ENCODE measurements at regions not wholly inside any gene's neighbourhood (a gene's known extent, or its start where the extent isn't known, plus 50 kb on each side); places are given as distances from the start of the nearest gene placed in this dataset.

- no peak for TF ChIP-seq CTCF (IDR thresholded peaks at IDR 0.05)
- no peak for TF ChIP-seq EZH2phosphoT487 (IDR thresholded peaks at IDR 0.05)
Observed at GRCh38 chr16:86395477-86395876, 114.8 kb upstream of the FOXF1 start.

Data from neural progenitor cell (in vitro differentiated cells).